Esophagus squamous epithelium (tissue), 4 donors: ENCODE measurements at regions not wholly inside any gene's neighbourhood (a gene's known extent, or its start where the extent isn't known, plus 50 kb on each side); places are given as distances from the start of the nearest gene placed in this dataset.

Source experiments
- POLR2A ChIP-seq, 4 donors: fragments of 450-650 bp; IDR thresholded peaks; one replicate each; pipeline ENCODE4 v1.6.1; 2017; ENCODE audit warnings: antibody characterized with exemption in 4 of 4, mild to moderate bottlenecking in 4 of 4, moderate library complexity in 3 of 4
- TF ChIP-seq, protein P1 (sequence below), 6 experiments: fragments of 450-650 bp in 4 of 6; fragments of 200-600 bp in 2 of 6; sonication (generic) in 2 of 6; IDR thresholded peaks; one replicate each; pipeline ENCODE4 v1.5.1; 2016 to 2019; ENCODE audit warnings: antibody characterized with exemption in 6 of 6, mild to moderate bottlenecking in 4 of 6, moderate library complexity in 4 of 6

- no peak for TF ChIP-seq POLR2A (IDR thresholded peaks at IDR 0.05)
- TF ChIP-seq, protein P1, sequence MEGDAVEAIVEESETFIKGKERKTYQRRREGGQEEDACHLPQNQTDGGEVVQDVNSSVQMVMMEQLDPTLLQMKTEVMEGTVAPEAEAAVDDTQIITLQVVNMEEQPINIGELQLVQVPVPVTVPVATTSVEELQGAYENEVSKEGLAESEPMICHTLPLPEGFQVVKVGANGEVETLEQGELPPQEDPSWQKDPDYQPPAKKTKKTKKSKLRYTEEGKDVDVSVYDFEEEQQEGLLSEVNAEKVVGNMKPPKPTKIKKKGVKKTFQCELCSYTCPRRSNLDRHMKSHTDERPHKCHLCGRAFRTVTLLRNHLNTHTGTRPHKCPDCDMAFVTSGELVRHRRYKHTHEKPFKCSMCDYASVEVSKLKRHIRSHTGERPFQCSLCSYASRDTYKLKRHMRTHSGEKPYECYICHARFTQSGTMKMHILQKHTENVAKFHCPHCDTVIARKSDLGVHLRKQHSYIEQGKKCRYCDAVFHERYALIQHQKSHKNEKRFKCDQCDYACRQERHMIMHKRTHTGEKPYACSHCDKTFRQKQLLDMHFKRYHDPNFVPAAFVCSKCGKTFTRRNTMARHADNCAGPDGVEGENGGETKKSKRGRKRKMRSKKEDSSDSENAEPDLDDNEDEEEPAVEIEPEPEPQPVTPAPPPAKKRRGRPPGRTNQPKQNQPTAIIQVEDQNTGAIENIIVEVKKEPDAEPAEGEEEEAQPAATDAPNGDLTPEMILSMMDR (IDR thresholded peaks at IDR 0.05) = no peak
These were observed 177.6 kb upstream of the ANKRD55 start for GRCh38 chr5:56410696-56411095.
